NCI-H82 treated with DMSO at 0.1 percent for 48 hours (cell line): ENCODE measurements at regions not wholly inside any gene's neighbourhood (a gene's known extent, or its start where the extent isn't known, plus 50 kb on each side); places are given as distances from the start of the nearest gene placed in this dataset.
A peak's percentile ranks its signal among the peaks of the same experiment; 100 is the strongest.

Experiments used
- DNase-seq: peaks from one replicate; lab custom pipeline; 2025; ENCODE audit not compliant: unreplicated experiment; lab: John Stamatoyannopoulos, UW

DNA sequence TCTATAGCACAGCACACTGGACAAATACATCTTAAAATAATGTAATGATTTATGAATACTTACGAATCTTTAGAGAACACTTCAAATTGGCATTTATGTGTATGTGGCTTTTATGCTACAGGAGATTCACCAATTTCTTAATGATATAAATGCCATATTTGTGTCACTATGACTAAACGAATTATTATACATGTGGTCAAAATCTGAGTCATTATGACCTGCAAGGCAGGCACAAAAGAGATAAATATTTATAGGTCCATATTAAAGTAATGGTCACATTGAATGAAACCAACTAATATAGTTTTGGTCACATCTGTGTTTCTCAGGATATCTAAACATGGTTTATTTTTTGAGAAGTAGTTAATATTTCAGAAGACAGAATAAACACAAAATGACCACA lies 232.3 kb upstream of the SEMA6D start:
- no peak for DNase-seq

DNA sequence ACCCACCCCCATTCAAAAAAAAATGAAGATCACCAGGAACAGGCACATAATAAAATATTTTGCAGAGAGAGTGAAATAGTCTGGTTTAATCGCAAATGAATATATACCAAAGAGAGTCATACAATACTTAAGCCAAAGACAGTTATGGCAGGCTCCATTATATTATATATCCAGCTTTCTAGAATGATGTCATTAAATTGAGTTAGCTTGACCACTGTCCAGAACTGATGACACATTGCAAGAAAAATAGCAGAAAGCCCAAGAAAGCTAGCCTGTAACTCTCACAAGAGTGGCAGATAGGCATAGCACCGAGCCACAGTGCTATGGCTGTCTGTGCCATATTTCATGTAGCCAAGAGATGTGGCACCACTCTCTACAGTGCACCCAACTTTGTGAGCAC lies 231.9 kb upstream of the SEMA6D start:
- no peak for DNase-seq

DNA sequence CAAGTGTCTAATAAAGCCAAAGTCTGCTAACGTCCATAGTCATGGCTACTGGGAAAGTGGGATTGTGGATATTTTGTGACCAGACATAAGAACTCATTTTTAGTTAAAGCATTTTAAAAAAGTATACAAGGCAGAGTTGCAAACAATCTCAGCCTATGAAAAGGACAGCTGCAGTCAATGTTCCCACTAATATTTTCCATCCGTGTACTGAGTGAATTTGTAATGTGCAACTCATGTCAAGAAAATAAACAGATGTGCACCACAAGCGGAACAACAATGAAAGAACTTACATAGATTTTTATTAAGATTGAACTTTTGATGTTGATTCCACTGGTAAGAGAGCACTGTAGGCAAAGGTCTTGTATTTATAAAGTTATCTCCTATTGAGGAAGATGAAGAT lies 231.3 kb upstream of the SEMA6D start:
- DNase-seq = no peak

DNA sequence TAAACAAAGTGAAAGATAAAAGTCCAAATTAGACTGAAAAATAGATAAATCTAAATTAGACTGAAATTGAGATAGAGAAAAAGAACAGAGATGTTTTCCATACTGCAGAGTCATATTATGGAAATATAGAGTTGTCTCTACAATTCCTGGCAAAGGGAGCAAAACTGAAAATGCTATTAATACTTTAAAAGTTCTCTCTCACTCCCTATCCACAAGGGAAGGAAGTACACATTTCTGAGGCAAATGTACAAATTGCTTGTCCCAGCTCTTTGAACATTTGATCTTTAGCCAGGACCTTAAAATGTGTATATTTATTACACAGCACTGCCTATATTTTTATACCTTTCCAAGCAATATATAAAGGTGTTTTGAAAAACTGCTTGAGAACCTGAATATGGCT lies 225.1 kb upstream of the SEMA6D start:
- DNase-seq = no peak

DNA sequence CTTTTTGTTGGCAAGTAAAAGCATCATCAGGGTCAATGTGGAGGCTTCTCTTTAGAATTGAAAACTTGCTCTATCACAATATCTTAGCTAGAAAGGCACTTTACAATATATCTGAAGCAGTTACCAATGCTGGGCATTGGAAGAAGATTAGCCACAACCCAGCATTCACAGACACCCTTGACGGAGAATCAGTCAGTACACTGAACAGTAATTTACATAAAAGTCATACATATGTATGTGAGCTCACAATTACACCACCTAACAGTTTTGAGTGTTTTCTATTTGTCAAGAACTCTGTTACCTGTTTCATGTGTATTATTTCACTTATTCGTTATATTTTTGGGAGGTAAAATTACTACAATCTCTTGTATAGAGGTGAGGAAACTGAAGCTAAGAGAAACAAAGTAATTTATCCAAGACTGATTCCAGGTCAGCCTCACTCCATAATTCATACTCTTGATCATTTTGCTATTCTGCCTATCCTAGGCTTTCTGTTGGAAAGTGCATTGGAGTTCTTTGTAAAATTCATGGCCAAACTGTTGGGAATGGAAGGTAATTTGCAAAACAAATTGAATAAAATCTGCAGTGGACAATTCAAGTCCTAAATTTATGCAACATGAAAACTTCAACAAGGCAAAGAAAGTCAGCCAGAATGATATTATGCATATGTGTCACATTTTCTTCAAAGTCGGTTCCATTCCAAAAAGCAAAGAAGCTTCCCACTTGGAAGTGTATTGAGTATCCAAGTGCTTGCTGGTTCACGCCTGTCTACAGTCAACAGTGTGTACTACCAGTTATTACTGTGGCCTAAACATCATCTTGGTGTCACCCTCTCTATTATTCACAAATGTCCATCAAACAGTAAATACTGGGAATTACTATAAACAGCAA lies 223.7 kb upstream of the SEMA6D start:
- no peak for DNase-seq

DNA sequence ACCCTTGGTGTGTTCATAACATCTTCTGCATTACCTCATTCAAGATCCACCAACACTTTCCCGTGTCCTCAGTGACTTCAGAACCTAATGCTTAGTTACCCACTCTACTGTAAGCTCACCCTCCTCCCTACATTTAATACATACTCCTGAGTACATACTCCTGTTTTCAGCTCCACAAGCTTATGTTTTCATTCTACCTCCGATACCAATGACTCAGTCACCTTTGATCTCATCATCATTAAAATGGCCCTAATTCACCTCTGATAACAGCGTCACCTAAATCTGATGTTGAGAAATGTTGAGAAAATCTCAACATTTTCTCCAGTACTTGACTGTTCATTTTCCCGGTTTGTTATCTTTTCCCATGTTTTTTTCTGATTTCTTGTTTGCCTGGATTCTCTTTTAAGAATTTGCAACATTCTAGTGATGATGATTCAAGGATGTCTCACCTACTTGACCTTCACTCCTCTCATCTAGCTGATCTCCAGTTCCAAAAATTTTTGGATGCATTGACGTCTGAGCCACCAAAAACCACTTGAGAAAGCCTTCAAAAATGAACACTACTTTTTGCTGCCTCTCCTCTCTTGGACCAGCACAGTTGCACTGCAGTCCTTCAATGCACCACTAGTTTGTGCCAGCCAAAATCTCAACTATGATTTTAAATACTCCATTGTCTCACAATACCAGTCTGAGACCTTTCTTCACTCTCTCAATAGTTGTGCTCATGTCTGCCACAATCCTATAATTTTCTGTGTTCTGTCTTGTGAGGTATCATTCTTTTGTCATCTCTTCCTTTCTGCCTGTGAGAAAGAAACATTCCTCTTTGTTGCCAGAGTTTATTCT lies 220.7 kb upstream of the SEMA6D start:
- no peak for DNase-seq

DNA sequence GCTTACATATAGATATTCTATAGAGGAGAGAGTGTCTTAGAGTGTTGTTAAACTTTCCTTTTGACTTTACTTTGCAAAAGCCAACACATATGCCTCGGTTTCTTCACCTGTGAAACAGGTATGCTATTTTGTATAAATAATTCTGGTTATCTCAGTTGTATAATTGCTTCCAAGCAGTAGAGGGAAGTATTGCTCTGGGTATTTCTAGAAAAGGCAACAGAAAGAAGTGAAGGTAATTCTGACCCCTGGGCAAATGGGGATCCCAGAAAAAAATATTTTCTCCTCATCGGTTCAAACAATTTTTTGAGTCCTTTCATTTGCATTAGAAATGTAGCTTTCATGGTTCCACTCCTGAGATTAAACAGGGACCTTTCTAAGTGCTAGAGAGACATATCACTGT lies 216.5 kb upstream of the SEMA6D start:
- DNase-seq = no peak

DNA sequence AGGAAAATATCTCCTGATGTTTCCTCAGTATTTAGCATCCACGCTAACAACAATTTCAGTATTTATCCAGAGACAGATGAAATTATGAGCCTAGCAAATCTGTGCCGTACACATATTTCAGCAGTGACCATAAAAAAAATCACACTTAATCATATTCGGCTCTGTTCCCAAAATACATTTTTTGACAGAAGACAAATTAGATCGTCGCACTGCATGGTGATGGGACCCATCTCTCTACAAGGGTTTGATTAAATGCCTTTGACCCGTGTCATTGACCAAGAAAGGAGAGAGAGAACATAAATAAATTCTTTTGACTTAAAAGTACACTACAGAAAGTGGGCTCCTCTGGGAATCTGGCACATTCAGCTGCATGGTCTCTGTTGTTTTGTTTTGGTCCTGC lies 215.3 kb upstream of the SEMA6D start:
- no peak for DNase-seq

DNA sequence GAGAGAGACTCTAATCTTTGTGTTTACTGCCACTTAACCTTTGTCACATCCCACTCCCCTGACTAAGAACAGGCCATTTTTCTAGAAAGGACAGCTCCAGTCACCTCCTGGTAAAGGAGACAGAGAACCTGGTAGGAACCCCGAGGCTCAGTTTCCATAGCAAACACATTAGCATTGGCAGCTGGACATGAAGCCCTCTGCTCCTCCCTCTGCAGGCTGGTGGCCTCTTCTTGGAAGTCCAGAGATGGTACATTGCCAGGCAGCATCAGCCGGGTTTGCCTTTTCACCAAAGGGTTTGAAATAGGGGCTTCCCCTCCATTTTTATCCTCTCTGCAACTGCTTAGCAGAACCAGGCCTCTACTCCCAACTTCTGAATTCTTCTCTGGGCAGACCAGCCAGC lies 213.4 kb upstream of the SEMA6D start:
- DNase-seq = no peak

DNA sequence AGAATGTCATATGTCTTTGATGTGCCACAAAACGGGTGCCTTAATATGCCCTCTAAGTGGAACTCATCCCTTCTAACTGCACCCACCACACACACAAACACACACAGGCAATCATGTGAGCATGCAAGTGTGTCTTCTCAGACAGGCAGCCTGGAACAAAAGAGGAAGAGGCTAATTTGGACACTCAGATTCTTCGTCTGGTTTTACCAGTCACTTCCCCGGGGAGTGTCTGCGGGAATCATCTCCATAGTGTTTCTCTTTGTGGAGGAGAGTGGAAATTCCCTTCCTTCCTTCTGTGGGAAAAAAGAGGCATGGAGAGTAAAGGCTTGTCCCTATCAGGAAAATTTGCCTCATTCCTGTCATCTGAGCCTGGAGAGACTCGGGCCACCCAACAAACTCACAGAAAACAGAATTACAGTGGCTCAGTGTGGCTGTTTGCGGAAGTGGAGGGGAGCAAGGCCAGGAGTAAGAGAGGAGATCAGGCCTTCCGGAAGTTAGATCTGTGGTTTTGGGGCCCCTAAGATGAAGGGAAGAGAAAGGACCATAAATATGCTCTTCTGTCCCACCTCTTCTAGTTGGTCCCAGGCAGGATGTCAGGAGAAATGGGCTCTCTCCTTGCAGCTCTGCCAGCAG lies 212.6 kb upstream of the SEMA6D start:
- no peak for DNase-seq

DNA sequence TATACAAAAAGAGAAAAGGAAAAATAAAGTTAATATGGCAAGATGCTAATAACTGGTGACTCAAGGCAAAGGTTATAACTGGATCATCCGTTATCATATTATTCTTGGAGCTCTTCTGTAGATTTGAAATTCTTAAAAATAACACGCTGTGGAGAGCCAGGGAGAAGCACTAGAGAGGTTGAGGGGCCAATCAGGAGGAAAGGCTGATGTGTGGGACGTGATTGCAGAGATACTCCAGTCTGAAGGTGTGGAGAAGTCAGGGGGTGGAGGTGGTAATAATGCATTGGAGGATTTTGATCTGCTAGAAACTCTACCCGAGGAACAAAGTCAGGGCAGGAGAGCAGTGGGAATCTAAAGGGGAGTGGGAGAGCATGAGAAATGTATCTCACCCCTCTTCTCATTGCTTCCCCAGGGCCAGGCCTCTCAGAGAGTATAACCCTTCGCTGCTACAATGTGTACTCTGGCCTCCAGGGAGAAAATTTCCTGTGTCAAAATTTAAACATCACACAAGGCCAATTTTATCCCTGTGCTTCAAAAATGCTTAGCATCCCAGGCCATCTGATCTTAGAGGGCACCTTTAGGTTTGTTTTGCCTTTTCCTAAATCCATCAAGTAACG lies 211.5 kb upstream of the SEMA6D start:
- no peak for DNase-seq

DNA sequence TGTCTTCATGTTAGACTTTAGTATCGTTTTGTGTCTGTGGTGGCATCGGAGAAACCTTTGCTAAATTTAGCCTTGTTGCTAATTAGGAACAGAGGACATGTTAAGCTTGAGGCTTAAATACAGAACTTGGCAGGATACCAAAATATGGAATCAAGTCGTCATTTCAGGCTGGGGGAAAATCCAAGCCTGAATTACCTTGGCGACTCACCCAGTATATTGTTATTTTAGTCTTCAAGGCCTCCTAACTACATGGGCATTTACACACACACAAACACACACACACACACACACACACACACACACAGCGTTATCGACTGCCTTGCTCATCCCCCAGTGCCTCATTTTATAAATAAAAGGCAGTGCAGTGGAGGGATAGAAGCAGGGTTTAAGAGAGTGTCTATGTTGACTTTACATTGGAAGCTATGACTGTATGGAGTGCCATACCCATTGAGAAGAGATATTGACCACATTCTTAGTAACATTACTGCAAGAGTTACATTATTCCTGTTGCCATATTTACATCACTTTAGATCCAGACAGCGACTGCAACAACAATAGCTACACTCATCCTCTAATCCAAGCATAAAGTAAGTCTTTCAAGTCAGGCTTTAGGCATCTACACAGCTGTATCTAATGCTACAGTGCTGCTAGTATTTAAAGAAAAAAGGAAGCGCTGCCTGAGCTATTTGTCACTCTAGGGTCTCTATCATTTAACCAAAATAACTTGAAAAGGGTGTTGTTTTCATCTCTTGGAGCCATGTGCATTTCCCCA lies 210.8 kb upstream of the SEMA6D start:
- DNase-seq = peak; percentile 89

DNA sequence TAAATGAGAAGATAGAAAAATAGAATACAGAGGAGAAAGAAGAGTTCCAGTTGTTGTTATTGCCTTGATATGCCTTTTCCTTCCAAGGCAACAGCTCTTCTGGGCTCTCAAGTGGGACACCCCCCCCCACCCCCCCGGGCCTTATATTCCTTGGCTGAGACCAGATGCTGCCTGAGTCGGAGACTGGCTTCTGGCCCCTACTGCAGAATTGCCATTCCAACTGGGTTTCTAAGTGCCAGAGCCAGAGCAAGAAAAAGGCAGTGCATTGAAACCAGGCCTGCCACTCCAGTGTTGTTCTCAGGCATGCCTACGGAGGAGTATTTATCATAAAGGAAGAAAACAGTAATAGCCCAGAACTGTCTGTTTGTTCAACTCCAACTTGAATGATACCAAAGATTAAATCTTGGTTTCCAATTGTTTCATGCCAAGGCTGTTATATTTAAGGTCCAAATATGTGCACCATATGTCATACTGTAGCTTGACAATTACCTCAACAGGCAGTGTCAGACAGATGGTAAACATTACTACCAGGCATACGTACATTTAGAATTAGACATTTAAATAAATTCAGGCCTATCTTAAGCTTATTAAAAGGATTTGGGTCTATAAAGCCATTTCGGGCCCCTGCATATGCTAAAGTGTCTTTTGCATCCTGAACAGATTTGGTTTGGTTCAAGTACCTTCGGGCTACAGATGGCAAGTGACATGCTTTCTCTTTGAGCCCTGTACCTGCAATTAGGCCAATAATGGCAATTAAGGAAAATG lies 209.9 kb upstream of the SEMA6D start:
- DNase-seq = peak; percentile 98

DNA sequence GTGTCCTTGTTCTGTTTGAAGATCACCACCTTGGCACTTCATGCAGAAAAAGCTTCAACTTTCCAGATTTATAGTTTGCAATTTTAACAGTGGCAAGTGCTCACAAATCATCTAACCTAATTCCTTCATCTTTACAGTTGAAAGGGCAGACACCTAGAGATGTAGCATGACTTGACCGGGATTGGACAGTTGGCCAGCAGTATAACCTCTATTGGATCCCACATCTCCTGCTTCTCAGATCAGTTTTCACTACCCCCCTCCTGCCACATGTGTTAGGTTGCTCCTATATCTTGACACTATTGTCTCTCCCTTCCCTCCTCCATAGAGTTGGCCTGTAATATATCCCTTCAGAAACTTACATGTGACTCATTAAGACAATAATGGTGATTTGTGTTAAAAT lies 206.0 kb upstream of the SEMA6D start:
- DNase-seq = no peak

DNA sequence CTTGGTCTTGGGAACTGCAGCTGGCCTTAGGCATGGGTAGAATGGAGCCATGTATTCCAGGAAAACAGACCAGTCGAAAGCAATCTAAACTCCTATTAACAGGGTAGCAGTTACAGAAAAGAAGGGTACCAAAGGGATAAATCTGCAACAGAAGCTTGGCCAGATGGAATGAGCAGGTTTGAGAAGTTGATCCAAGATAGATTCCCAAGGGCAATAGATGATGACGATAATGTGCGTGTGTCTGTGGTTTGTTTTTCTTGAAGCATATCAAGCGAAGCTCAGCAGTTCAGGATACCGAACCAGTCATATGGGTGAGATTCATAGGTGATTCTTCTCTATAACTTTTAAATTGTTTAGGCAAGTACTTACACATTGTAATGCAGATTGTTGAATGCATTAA lies 203.8 kb upstream of the SEMA6D start:
- DNase-seq = peak; percentile 18

DNA sequence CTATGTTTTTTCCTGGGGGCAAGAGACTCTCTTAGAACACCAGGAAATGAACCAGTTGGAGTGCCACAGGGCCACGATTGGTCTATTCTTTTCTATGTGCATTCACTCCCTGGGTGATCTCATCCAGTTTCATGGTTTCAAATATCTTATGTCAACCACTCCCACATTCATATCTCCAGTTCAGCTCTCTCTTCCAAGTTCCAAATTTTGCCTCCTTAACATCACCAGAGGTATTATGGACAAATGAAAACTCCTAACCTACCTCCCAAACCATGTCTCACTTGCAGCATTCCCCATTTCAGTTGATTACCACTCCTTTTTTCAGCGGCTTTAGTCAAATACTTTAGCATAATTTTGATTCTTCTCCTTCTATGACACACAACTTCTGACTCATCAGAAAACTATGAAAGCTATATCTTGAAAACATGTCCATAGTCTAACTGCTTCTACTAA lies 203.1 kb upstream of the SEMA6D start:
- no peak for DNase-seq

DNA sequence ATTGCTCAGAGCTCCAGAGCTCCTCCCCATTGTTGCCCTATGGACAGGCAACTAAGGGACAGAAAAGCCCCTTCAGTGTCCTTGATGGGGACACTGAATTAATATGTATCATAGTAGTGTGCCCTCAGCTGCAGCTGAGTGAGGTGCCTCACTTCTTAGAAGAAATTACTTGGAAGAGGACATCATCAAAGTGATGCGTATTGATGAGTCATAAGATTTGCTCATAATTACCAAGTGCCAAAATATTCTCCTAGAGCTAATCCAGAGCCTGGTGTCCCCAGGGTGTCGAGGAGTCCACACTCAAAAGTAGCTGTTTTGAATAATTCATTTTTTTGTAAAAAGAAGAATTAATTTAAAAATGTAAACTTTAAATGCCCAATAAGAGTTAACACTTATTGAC lies 200.7 kb upstream of the SEMA6D start:
- DNase-seq = no peak

DNA sequence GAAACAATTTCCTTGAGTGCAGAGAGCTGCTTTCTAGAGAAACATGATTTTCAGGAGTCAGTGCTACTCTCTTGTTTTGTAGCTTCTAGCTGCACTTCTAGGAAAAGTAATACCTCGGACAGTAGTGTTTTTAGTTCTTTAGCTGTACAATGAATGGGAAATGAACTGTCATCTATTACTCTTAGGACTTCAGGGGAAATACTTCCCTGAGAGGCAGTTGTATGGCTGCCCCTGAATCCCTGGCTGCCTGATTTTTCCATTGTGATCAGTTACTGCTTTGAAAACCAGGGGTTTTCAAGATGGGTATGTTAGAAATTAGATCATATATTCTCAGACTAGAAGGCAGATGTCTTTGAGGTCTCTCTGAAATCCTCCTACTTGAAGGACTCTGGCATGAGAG lies 200.3 kb upstream of the SEMA6D start:
- no peak for DNase-seq

DNA sequence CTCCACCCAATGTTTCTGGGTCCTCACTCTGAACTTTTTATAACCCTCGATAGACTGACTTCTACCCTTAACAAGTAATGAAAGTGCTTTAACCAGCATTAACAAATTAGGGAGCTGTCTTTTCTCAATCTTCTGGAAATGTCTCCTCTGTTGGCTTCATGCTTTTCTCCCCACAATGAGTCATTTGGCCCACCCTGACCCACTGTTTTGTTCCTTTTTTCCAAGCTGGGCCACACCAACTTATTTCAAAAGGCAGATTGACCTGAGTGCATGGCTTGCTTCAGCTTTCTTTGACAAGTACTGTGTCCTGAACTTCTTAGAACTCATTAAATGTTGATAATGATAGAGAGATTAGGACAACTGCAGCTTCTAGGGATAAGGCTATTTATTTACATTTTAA lies 199.6 kb upstream of the SEMA6D start:
- DNase-seq = no peak
